PC-3 (cell line): ENCODE measurements at regions not wholly inside any gene's neighbourhood (a gene's known extent, or its start where the extent isn't known, plus 50 kb on each side); places are given as distances from the start of the nearest gene placed in this dataset.

Experiments
- ATAC-seq: fragments of 200-7000 bp; cut with Tn5 transposase; 2 replicates; pipeline ENCODE4 v1.9.1; 2020; ENCODE audit warnings: mild to moderate bottlenecking, moderate library complexity
- BruUV-seq: library from RNA; stranded (reverse); fragments of 400-500 nt; replicated peaks from 2 replicates; lab custom pipeline; 2021; lab: Mats Ljungman, UMichigan
- CTCF ChIA-PET: fragments of 300-600 bp; sonication (Branson Sonifier 250); formaldehyde crosslinking; loops from one replicate; lab custom pipeline; 2022; ENCODE audit warnings: antibody characterized with exemption; lab: Charles Lee
- POLR2A ChIA-PET: fragments of 300-600 bp; sonication (Branson Sonifier 250); formaldehyde crosslinking; loops from one replicate; lab custom pipeline; 2022; ENCODE audit warnings: antibody characterized with exemption; ENCODE audit not compliant: unreplicated experiment; lab: Charles Lee
- DNase-seq: peaks from one replicate; pipeline ENCODE4 v3.0.0-alpha.2; 2015
- H2AFZ ChIP-seq: fragments of 300-600 bp; sonication (generic); 2 replicates; pipeline ENCODE4 v1.6.0; 2016; ENCODE audit warnings: antibody characterized with exemption, low read length
- H3F3A ChIP-seq: fragments of 300-600 bp; sonication (generic); one replicate; pipeline ENCODE4 v1.6.0; 2017; ENCODE audit warnings: antibody characterized with exemption, low read length, control low read depth, mild to moderate bottlenecking; ENCODE audit not compliant: unreplicated experiment
- H3K27ac ChIP-seq: fragments of 300-600 bp; sonication (generic); 2 replicates; pipeline ENCODE4 v1.5.1; 2016; ENCODE audit warnings: mild to moderate bottlenecking, low read length
- H3K27me3 ChIP-seq: fragments of 300-600 bp; sonication (generic); 2 replicates; pipeline ENCODE4 v1.6.1; 2016; ENCODE audit warnings: low read length, mixed read lengths
- H3K36me3 ChIP-seq: fragments of 300-600 bp; sonication (generic); 2 replicates; pipeline ENCODE4 v1.6.1; 2016; ENCODE audit warnings: low read depth, mixed run types, low read length, mixed read lengths
- H3K4me1 ChIP-seq: fragments of 300-600 bp; sonication (generic); 2 replicates; pipeline ENCODE4 v1.5.1; 2016; ENCODE audit warnings: low read length; ENCODE audit not compliant: insufficient read depth
- H3K4me2 ChIP-seq: fragments of 300-600 bp; sonication (generic); 2 replicates; pipeline ENCODE4 v1.6.0; 2016; ENCODE audit warnings: low read length
- H3K4me3 ChIP-seq: fragments of 300-600 bp; sonication (generic); 2 replicates; pipeline ENCODE4 v1.5.1; 2016; ENCODE audit warnings: mild to moderate bottlenecking, low read length, mixed read lengths
- H3K79me2 ChIP-seq: fragments of 300-600 bp; sonication (generic); 2 replicates; pipeline ENCODE4 v1.6.1; 2017; ENCODE audit warnings: low read length, mixed read lengths
- H3K9ac ChIP-seq: fragments of 300-600 bp; sonication (generic); 2 replicates; pipeline ENCODE4 v1.6.0; 2016; ENCODE audit warnings: mild to moderate bottlenecking, low read length
- H3K9me2 ChIP-seq: fragments of 300-600 bp; sonication (generic); replicated peaks from 2 replicates; pipeline ENCODE4 v1.6.1; 2016; ENCODE audit warnings: mixed run types, low read length, mixed read lengths
- H3K9me3 ChIP-seq: fragments of 300-600 bp; sonication (generic); 2 replicates; pipeline ENCODE4 v1.6.1; 2016; ENCODE audit warnings: low read length, mixed read lengths
- H4K20me1 ChIP-seq: fragments of 300-600 bp; sonication (generic); 2 replicates; pipeline ENCODE4 v1.6.1; 2016; ENCODE audit warnings: low read length, mixed read lengths
- EZH2 ChIP-seq: fragments of 300-600 bp; sonication (generic); IDR thresholded peaks from one replicate; pipeline ENCODE4 v1.6.1; 2017; ENCODE audit warnings: antibody characterized with exemption, mild to moderate bottlenecking, low read length; ENCODE audit not compliant: unreplicated experiment
- EZH2phosphoT487 ChIP-seq: fragments of 300-600 bp; sonication (generic); IDR thresholded peaks from 2 replicates; pipeline ENCODE4 v1.6.1; 2018; ENCODE audit warnings: mild to moderate bottlenecking, antibody characterized with exemption, low read length, borderline replicate concordance
- intact Hi-C: fragments of 100-400 bp; cut with micrococcal nuclease; formaldehyde crosslinking; loops from 2 replicates; pipeline ENCODE4 v1.9.0; 2023
- TF ChIP-seq, protein P1 (sequence below): fragments of 300-600 bp; sonication (generic); conservative IDR thresholded peaks from 2 replicates; pipeline ENCODE4 v1.5.1; 2017; ENCODE audit warnings: antibody characterized with exemption, low read depth, mild to moderate bottlenecking, low read length

DNA sequence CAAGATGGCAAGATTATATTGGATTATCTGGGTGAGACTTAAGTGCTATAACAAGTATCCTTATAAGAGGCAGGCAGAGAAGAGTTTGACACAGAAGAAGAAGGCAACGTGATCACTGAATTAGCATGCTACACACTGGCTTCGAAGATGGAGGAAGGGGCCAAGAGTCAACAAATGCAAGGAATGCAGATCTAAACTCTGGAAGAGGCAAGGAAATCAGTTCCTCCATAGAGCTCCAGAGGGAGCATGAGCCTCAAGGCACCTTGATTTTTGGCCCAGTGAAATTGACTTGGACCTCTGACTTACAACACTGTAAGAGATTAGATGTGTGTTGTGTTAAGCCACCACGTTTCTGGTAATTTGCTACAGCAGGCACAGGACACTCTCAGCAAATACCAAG lies 536.4 kb upstream of the SEL1L start:
- Histone ChIP-seq H3K4me1 (no peaks in the 10 kb centered on the region), H3F3A (no peaks in the 10 kb centered on the region), H3K9ac (no peak overlapping the region), H3K4me2 (no peak overlapping the region), H3K27ac (no peak overlapping the region), H3K27me3 (no peaks in the 10 kb centered on the region), H4K20me1 (no peaks in the 10 kb centered on the region), H3K36me3 (no peaks in the 10 kb centered on the region), H3K4me3 (no peak overlapping the region), H3K9me3 (peaks cover 4% of the 10 kb centered on the region), H3K79me2 (no peaks in the 10 kb centered on the region), H2AFZ (no peak overlapping the region), H3K9me2 (no peaks in the 10 kb centered on the region)
- intact Hi-C loops, result no loop called here
- DNase-seq (no peak), ATAC-seq (no peak)
- TF ChIP-seq, protein P1, sequence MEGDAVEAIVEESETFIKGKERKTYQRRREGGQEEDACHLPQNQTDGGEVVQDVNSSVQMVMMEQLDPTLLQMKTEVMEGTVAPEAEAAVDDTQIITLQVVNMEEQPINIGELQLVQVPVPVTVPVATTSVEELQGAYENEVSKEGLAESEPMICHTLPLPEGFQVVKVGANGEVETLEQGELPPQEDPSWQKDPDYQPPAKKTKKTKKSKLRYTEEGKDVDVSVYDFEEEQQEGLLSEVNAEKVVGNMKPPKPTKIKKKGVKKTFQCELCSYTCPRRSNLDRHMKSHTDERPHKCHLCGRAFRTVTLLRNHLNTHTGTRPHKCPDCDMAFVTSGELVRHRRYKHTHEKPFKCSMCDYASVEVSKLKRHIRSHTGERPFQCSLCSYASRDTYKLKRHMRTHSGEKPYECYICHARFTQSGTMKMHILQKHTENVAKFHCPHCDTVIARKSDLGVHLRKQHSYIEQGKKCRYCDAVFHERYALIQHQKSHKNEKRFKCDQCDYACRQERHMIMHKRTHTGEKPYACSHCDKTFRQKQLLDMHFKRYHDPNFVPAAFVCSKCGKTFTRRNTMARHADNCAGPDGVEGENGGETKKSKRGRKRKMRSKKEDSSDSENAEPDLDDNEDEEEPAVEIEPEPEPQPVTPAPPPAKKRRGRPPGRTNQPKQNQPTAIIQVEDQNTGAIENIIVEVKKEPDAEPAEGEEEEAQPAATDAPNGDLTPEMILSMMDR, result no peak
- TF ChIP-seq EZH2, result no peak
- TF ChIP-seq EZH2phosphoT487, result no peak
- POLR2A ChIA-PET, result no interaction called here
- CTCF ChIA-PET, result no interaction called here
- no TSS peak for BruUV-seq

DNA sequence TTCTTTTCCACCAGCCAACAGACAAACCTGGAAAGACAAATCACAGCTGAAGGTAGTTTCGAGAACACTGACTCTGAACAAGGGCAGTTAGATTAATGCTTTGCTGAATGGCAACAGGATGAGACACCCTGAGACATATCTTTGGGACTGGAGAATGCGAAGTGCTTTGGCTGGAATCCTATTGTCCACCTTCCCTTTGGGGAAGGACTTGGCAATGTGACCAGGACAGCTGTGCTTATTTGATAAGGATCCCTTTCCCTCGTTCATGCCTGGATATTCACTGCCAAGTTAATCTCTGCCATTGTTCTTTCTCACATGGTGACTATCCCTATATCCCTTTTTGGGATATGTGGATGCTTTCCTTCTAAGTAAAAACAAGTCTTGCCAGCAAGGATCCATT lies 537.1 kb upstream of the SEL1L start:
- no peaks in the 10 kb centered on the region for H3K79me2 ChIP-seq
- H3K9ac ChIP-seq, result no peak overlapping the region
- H3F3A ChIP-seq, result no peaks in the 10 kb centered on the region
- H3K27ac ChIP-seq, result no peak overlapping the region
- DNase-seq (no peak), ATAC-seq (no peak)
- intact Hi-C loops, result no loop called here
- POLR2A ChIA-PET, result no interaction called here
- TF ChIP-seq EZH2, result no peak
- TF ChIP-seq, protein P1, result no peak
- TF ChIP-seq EZH2phosphoT487, result no peak
- CTCF ChIA-PET, result no interaction called here
- no peak overlapping the region for H3K4me2 ChIP-seq
- H3K36me3 ChIP-seq, result no peaks in the 10 kb centered on the region
- no peaks in the 10 kb centered on the region for H3K9me2 ChIP-seq
- H3K4me3 ChIP-seq, result no peak overlapping the region
- no peaks in the 10 kb centered on the region for H4K20me1 ChIP-seq
- no peaks in the 10 kb centered on the region for H3K27me3 ChIP-seq
- H2AFZ ChIP-seq, result no peak overlapping the region
- H3K9me3 ChIP-seq, result peaks cover 4% of the 10 kb centered on the region
- no TSS peak for BruUV-seq
- H3K4me1 ChIP-seq, result no peaks in the 10 kb centered on the region

DNA sequence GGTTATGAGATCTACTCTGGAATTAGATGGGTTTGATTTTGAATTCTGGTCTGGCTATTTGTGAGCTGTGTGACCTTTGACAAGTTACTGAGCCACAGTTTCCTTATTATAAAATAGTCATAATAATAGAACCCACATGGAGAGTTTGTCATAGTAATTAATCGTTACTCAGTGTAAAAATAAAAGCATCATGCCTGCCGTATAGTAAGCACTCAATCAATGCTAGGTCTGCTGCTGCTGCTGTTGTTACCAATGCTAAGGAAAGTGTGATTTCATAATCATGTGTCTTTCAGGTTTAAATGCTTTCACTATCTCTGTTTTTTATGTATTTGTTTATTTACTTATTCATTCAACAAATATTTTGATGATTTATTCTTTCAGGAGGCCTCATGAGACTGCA lies 539.9 kb upstream of the SEL1L start:
- no peak overlapping the region for H3K4me2 ChIP-seq
- H3K36me3 ChIP-seq, result no peaks in the 10 kb centered on the region
- H3K27ac ChIP-seq, result no peak overlapping the region
- H3K79me2 ChIP-seq, result no peaks in the 10 kb centered on the region
- no TSS peak for BruUV-seq
- CTCF ChIA-PET, result no interaction called here
- POLR2A ChIA-PET, result no interaction called here
- intact Hi-C loops, result no loop called here
- no peak for ATAC-seq
- TF ChIP-seq EZH2, result no peak
- no peak for TF ChIP-seq EZH2phosphoT487
- TF ChIP-seq, protein P1, result no peak
- no peak for DNase-seq
- no peaks in the 10 kb centered on the region for H3F3A ChIP-seq
- no peak overlapping the region for H3K9ac ChIP-seq
- no peak overlapping the region for H3K4me3 ChIP-seq
- H3K9me3 ChIP-seq, result peaks cover 8% of the 10 kb centered on the region
- no peaks in the 10 kb centered on the region for H4K20me1 ChIP-seq
- H3K27me3 ChIP-seq, result no peaks in the 10 kb centered on the region
- H3K4me1 ChIP-seq, result no peaks in the 10 kb centered on the region
- no peaks in the 10 kb centered on the region for H3K9me2 ChIP-seq
- no peak overlapping the region for H2AFZ ChIP-seq
